SH-SY5Y (cell line): ENCODE measurements at regions not wholly inside any gene's neighbourhood (a gene's known extent, or its start where the extent isn't known, plus 50 kb on each side); places are given as distances from the start of the nearest gene placed in this dataset.
A peak's percentile ranks its signal among the peaks of the same experiment; 100 is the strongest.

Experiments
- GATA2 ChIP-seq: IDR thresholded peaks from 2 replicates; pipeline ENCODE4 v1.6.1; 2011; ENCODE audit warnings: mild to moderate bottlenecking, low read depth, low read length
- GATA3 ChIP-seq: IDR thresholded peaks from 2 replicates; pipeline ENCODE4 v1.6.1; 2011; ENCODE audit warnings: low read depth, mild to moderate bottlenecking, low read length, moderate library complexity

DNA sequence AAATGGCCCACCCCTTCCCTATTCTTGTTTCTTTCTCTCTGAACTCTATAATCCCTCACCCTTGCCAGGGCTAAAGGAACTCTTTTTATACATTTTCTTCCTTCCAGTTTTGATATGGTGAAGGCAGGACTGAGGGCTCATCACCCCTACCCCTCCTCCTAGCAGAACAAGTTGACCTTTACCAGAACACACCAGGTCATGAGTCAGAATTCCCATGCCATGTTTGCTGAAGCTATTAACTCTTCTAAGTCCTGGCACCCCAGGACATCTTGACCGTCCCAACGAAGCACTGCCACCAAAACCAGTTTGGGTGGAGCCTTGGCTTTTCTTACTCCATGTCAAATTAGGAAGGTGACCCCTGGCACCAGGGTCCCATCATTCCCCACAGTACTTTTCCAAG is 57.5 kb upstream of the DYNLT3 start:
- TF ChIP-seq GATA3, result no peak
- no peak for TF ChIP-seq GATA2

DNA sequence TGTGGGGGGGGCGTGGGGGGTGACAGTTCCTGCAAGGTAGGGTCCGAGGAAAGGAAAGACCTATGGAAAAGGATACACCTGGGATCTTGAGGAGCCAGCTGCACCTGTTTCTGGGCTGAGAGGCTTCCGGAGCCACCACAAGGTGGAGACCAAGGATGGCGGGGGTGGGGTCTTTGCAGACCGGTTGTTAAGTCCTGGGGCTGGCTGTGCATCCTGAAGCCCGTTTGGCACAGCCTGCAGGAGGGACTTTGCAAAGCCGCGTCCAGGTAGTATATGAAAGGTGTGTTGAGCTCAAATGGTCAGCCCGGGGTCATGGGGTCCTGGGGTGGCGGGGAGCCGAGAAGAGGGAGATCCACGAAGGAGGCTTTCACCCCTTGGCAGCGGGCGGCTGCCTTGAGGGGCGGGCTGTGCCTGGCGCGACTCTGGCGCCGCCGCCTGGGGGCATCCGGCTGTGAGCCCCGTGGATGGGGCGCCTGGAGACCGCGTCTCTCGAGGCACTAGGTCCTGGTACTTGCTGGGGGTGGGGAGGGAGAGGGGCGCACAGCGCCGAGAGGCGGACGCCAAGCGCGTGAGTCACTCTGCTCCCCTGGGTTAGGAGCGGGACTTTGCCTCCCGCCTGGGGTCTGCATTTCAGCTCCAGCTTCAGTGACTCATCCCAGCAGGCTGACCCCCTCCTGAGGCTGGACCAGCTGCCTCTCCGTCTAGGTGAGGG is 58.2 kb upstream of the DYNLT3 start:
- TF ChIP-seq GATA3 (no peak), GATA2 (no peak)

DNA sequence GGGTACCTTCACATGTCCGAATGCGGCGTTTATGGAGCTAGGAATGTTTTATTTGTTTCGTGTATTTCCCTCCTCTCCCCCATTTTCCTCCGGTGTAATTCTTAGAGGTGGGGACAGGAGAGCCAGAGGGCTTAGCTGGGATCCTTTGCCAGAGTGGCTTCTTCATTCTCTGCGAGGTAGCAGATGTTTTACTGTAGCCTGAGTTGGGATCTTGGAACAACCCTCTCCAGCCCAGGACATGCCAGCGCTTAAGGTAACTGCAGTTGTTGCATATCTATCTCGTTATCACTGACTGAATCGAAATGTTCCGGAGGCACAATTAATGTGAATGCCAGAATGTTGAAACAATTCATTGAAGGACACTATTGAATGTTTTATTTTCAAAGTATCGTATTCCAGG is 59.0 kb upstream of the DYNLT3 start:
- TF ChIP-seq GATA2 (no peak), GATA3 (no peak)

DNA sequence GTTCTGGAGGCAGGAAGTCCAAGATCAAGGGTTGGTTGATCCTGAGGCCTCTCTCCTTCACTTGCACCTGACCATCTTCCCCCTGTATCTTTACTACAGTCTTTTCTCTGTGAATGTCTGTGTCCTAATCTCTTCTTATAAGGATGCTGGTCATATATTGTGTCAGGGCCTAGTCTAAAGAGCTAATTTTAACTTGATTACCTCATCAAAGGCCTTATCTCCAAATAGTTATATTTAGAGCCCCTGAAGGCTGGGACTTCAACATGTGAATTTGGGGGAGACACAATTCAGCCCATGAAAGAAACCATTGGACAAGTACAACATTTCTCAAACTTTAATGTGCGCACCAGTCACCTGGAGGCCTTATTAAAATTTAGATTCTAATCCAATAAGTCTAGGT is 62.8 kb upstream of the DYNLT3 start:
- TF ChIP-seq GATA3, result no peak
- TF ChIP-seq GATA2, result no peak

DNA sequence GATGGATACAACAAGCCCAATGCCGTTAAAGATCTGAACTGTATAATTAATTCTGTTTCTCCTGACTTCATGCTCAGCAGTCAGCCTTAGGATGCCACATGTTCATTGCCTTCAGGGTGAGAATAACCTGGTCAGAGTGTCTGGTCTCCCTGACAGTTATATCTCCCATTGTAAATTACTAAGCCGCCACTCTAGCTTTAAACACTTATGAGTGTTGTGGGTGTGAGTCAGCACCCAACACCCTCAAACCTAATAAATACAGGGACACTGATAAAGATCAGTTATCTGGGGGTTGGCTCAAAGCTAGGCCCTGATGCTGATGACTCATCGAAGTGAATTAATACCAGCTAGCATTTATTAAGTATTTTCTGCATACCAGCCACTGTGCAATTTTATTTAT is 64.9 kb upstream of the DYNLT3 start:
- no peak for TF ChIP-seq GATA2
- TF ChIP-seq GATA3, result 0 out of 2 replicates have a peak, but pooled peaks have one; percentile 10

DNA sequence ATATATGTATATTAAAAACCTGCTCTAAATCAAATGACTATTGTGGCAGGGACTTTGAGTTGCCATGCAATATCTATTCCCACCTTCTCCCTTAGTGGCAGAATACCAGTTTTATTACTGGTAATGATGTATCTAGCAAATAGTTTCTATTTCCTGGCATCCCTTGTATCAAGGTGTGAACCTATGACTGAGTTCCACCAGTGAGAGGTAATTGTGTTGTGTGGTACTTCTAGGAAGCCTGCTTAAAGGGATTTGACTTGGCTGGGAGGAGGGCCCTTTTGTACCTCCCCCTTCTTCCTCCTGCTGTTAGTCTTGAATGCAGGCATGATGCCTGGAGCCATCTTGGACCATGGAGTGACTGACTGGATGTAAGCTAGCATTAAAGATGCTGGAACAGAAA is 65.4 kb upstream of the DYNLT3 start:
- TF ChIP-seq GATA3 (no peak), GATA2 (no peak)

DNA sequence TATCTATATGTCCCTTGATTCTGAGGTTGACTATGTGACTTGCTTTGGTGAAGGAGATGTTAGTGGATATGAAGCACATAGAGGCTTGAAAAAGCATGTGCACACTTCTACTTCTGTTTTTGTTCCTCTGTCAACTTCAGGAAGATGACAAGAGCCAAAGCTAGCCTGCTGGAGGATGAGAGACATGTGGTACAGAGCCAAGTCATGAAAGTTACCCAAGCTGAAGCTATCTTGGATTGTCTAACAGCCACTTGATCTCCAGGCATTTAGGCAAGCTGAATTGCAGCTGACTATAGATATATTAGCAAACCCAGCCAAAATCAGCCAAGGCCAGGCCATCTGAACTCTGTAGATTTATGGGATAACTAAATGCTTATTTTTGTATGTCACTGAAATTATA is 70.8 kb upstream of the DYNLT3 start:
- TF ChIP-seq GATA3 (no peak), GATA2 (no peak)

DNA sequence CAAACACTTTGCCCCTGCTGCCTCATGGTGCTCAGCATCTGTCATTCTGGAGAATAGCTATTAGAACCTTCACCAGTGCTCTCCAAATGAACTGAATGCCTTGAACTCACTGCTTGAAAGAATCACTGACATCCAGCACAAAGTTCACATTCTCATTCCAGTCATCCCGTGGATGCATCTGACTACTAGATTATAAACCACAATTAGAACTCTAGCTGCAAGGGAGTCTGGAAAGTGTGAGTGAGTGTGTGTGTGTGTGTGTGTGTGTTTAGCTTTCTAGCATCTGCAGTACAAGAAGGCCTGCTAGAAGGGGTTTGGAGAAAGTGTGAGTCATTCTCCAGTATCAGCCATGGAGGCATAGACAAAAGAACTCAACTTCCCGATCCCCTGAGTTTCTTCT is 71.3 kb upstream of the DYNLT3 start:
- TF ChIP-seq GATA2 (no peak), GATA3 (no peak)

DNA sequence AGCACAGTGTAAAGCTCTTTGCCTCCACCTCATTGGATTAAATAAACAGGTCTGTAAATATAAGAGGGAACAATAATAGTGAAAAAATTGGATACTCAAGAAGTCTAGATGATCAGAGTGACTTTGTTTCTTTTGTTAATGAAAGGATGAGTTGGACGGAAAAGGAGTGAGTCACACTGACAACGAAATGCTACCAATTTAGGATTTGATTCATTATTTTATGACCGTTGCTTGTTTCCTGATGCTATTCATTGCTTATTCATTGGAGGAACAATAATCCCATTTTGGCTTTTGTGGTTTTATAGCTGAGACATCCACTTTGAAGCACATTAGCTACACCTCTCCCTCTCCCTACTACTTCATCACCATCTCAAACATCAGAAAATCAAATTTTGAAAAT is 74.4 kb upstream of the DYNLT3 start:
- TF ChIP-seq GATA3, result no peak
- no peak for TF ChIP-seq GATA2

DNA sequence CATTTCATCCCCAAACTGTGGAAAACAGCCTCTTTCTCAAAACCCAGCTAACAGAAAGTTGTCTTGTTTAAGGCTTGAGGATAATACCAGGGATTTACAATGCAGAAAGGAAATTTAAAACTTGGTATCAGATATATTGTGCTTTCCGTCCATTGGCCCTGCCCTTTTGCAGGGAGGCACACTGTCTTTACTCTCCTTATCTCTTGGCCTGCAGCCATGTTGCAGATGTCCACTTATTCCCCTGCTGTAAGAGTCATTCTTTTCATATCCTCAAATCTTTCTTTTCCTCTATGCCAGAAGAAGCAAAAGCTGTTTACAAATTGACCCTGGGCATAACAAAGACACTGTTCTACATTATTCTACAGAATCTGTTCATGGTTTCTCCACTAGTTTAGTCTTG is 75.6 kb upstream of the DYNLT3 start:
- TF ChIP-seq GATA2 (no peak), GATA3 (no peak)

DNA sequence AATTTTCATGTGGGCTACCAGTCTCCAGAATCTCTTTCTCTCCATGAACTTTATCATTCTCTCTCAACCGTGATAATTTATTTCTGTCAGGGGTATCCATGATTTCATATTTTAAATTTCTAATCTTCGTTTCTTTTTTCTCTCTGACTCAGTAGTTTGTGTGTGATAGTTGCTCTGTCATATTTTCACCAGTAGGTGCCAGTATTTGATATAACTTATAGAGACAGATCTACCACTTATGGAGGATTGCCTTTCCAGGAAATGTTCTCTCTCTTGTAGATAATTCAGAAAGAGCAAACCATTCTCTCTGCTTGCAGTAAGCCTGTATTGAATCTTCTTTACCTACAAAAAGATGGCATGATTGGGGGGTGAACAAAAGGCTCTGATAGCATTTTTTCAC is 79.3 kb upstream of the DYNLT3 start:
- TF ChIP-seq GATA2, result no peak
- TF ChIP-seq GATA3, result no peak

DNA sequence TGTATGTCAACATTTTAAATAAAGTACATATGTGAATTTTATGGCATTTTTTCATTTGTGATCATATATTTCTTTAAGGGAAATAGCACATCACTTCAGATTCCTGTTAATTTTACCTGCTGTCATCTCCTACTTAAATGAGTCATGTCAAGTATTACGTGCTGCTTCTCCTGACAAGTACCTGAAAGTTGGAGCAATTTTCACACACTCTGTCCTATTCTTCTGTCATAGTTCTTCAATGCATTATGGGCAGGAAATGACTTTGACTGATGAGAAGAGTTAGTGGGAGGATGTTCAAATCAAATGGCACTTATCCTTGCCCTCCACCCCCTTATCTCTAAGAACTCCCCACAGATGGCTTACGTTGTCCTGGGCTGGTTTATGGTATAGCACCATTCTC is 64.2 kb upstream of the SYTL5 start:
- no peak for TF ChIP-seq GATA3
- TF ChIP-seq GATA2, result no peak

DNA sequence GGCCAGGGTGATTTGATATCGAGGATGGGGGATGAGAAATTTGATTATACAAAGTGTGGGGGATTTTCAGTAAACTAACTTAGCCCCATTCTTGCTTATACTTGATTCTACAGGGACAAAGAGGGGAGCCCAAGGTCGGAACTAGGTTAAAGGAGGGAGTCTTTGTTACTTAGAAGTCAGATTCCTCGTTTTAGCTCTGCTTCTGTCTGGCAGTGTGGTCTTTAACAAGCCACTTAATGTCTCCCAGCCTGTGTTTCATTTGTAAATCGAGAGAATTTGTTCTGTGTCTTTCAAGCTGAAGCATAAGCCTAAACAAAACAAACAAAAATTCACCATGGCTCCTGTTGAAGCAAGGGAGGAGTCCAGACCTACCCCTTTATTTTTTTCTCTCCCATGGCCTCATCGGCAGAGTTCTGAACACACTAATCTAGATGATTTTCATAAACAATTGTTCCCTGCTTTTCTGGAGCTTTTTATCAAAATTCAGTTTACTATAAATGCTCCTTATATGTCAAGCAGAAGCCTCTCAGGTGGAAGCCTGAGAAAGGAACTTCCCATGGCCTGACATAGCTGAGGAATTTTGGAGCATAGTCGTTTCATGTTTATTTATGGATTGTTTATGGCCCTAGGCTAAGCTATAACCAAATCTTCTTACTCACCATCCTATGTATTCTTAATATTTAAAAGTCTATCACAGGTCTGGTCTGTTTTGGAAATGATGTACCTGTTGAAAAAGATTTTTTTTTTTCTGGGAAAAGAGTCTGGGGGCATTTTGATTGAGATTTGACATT is 62.6 kb upstream of the SYTL5 start:
- no peak for TF ChIP-seq GATA2
- no peak for TF ChIP-seq GATA3

DNA sequence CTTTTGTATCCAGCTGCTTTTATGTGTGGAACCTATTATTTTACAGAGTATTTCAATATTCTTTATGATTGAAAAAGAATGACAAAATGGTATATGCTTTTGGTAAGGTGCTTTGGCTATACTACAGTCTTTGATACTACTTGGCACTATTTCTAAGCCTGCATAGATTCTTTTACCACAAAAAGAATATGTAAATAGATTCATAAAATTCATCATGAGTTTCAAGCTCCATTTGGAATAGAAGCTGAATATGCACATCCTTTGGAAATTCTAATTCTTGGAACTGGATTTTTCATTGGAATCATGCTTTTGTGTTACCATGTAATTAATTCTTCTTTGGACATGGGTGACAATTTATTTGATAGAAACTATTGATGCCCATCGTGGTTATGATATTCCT is 60.2 kb upstream of the SYTL5 start:
- TF ChIP-seq GATA3, result no peak
- TF ChIP-seq GATA2, result no peak

DNA sequence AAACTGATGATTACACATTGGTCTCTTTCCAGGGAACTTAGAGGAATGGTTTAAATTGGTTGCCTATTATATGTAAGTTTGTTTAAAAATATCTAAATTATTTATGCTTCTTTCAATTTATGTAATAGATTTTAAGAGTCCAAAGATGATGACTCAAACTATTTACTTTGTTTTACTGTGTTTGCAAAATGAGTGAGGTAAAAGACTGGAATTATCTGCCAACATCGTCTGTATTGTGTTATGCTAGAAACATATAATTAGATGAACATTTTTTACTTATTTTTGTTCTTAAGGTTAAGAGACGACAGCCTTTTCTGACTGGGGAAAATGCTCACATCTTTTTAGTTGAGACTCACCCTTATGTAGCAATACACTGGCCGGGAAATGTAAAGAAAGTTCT is 51.1 kb upstream of the SYTL5 start:
- TF ChIP-seq GATA3, result no peak
- TF ChIP-seq GATA2, result no peak

DNA sequence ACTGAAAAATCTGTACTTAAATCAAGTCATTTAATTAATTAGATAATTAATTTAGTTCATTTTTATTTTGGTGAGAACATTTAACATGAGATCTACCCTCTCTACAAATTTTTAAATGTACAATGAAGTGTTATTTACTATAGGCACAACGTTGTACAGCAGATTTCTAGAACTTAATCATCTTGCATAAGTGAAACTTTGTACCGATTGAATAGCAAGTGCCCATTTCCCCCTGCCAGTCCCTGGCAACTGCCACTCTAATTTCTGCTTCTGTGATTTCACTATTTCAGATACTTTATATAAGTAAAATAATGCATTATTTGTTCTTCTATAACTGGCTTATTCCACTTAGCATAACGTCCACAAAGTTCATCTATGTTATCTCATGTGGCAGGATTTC is 50.1 kb upstream of the SYTL5 start:
- TF ChIP-seq GATA3, result no peak
- TF ChIP-seq GATA2, result no peak
